Cerebellar cortex (tissue), 1 donor: ENCODE measurements at regions not wholly inside any gene's neighbourhood (a gene's known extent, or its start where the extent isn't known, plus 50 kb on each side); places are given as distances from the start of the nearest gene placed in this dataset.

Experiments
- DNase-seq: peaks from one replicate; pipeline ENCODE4 v3.0.0-alpha.2; 2015; ENCODE audit warnings: low spot score

DNA sequence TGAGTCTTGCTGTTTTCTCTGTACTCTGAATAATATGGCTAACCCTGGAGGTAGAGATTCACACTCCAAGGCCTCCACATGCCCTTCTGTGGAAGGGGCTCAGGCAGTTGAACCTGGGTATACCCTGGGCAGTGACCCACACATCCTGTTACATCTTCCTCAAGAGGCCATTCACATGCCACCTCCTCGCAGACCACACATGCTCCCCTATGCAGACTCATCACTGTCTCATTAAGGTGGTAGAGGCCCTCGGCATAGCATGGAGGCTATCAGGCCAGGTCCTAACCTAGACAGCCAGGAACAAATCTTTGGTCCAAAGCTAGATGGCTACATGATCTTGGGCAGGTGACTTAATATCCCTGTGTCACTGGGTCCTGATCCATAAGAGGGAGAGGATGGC lies 363.9 kb upstream of the ZNF507 start:
- no peak for DNase-seq

GRCh38 chr19:31983647-31984046 lies 361.8 kb upstream of the ZNF507 start:
- no peak for DNase-seq

DNA sequence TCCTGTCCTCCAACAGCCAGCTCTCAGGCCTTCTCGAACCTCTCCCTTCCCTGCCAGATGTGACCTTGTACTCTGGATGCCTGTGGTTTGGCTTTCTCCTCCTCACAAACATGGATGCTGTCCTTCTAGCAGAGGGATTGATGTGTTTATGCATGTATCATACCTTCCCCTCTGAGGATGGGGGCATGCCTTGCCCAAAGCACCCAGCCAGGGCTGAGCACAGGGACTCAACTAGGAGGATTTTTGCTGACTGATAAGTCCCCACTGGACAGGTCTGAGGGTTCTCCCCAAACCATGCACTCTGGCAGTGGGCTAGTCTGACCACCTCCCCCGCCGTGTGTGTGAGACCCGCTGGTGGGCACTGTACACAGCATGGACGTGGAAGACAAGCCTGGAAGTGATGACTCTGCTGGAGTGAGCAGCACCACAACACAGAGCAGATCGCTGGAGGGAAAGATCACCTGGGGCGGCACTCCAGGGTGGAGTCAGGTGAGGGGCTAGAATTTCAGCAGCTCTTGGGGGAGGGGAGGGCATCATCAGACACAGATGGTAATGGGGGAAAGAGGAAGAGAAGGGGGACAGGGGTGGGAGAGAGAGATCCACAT lies 360.3 kb upstream of the ZNF507 start:
- DNase-seq: no peak

GRCh38 chr19:31986951-31987350 lies 358.5 kb upstream of the ZNF507 start:
- DNase-seq: no peak

DNA sequence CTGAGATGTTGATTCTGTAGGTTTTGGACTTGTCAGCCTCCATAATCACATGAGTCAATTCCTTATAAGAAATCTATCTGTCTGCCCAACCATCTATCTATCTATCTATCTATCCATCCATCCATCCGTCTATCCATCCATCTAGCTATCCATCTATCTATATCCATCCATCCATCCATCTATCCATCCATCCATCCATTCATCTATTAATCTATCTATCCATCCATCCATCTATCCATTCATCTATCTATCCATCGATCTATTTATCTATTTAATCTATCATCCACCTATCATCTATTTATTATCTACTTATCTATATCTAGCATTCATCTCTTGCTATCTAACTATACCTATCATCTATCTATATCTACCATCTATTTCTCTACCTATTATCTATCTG lies 357.2 kb upstream of the ZNF507 start:
- DNase-seq: no peak

- DNase-seq: no peak
Measured at GRCh38 chr19:31991984-31992655, 353.3 kb upstream of the ZNF507 start.

DNA sequence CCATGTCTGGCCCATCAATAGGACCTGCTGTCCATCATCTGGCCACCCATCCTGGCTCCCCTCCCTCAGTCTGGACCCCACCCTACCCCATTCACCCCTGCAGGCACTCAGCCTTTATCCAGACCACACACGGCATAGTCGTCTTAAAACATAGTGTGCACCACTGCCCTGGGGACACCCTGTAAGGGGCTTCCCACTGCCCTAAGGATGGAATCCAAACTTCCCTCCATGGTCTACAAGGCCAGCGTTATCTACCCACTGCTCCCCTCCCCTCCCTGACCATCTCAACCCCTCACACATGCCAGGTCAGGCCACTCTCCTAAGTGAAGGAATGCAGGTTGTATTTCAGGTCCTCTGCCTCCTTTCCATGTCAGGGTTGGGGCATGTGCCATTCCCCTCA lies 352.7 kb upstream of the ZNF507 start:
- DNase-seq: no peak

DNA sequence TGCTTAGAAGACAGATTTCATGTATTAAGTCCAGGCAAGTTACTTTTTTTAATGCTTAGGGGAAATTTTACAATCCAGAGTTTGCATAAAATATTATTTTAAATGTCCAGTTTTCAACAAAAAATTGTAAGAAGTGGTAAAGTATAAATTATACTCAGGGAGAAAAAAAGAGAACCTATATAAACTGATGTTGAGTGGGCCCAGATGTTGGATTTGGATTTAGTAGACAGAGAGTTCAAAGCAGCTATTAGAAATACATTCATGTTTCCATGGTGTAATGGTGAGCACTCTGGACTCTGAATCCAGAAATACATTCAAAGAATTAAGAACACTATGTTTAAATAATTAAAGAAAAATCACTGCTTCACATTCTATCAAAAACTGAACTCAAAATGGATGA lies 349.9 kb upstream of the ZNF507 start:
- DNase-seq: no peak

DNA sequence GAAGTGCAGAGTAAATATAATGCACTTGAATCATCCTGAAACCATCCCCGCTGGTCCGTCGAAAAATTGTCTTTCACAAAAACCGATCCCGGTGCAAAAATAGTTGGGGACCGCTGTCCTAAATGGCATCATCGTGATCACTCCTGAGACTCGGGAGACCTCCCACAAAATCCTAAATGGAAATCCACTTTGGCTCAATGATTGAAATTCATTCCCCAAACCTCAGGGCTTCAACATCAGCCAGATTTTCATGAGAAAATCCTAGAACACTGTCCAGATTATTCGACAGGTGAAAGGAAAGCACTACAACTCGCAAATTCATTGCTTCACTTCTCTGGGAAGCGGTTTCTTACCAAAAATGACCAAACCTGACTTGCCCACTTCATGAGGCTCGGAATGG lies 335.3 kb upstream of the ZNF507 start:
- DNase-seq: no peak

DNA sequence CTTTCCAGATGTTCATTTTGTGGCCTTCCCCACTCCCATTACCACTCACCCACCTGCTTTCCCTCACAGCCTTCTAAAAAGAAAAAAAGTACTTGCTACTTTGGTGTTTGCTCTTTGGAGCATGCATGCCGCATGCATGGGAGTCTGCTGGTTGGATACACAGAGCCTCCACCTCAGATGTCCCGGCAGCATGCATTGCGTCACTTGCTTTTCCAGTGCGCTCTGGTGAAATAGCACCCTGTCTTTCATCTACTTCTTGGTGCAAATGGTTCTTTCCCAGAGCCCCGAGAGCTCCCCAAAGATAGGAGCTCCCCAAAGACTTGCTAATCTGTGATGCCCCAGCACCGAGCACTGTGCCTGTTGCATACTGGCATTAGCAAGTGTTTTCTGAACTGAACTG lies 333.2 kb upstream of the ZNF507 start:
- no peak for DNase-seq

GRCh38 chr19:32012886-32013631 lies 332.4 kb upstream of the ZNF507 start:
- no peak for DNase-seq

- DNase-seq: no peak
Measured at GRCh38 chr19:32017176-32017953, 328.0 kb upstream of the ZNF507 start.

GRCh38 chr19:32018014-32018413 lies 327.4 kb upstream of the ZNF507 start:
- DNase-seq: no peak

DNA sequence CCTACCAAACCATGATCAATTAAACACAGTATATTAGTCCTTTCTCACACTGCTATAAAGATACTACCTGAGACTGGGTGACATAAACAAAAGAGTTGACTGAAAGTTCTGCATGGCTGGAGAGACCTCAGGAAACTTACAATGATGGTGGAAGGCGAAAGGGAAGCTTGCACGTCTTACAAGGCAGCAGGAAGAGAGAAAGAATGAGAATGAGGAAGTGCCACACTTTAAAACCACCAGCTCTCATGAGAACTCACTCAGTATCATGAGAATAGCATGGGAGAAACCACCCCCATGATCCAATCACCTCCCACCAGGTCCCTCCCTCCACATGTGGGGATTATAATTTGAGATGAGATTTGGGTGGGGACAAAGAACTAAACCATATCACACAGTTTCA lies 324.9 kb upstream of the ZNF507 start:
- no peak for DNase-seq

DNA sequence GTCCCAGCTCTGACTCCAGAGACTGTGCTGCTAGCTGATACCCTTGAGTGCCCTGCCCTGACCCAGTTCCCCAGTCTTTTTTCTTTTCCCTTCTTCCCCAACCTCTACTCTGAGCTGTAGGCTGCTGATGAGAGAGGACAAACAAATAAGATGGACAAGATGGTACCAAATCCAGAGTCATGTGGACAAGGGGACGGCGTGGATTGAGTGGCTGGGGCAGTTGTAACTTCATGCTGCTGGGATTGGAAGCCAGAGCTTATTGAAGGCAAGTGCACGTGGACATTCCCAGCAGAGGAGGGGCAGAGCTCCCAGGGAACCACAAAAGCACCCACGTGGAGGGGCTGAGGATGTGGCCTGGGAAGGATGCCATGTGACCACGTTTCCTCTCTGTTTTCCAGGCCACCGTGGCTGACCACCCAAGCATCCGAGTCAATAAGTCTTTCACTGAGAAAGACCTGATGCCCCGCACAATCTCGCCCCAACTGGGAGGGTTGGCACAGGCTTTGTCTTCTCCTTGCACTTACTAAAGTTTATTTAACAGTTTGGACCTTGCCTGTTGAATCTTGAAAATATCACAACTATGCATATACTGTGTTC lies 323.3 kb upstream of the ZNF507 start:
- no peak for DNase-seq

- no peak for DNase-seq
Measured at GRCh38 chr19:32022731-32023563, 322.5 kb upstream of the ZNF507 start.

DNA sequence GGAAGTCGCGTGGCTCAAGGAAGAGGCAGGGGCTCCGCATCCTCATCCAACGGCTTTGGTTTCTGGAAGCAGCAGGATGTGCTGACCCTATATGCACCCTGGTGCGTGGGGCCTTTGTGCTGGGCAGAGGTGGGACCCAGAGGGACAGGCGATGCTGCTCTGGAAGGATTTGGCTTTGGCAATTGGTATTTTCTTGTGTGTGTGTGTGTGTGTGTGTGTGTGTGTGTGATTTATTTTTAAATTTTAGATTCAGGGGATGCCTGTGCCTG lies 321.9 kb upstream of the ZNF507 start:
- DNase-seq: no peak

GRCh38 chr19:32029235-32029634 lies 316.2 kb upstream of the ZNF507 start:
- DNase-seq: no peak

DNA sequence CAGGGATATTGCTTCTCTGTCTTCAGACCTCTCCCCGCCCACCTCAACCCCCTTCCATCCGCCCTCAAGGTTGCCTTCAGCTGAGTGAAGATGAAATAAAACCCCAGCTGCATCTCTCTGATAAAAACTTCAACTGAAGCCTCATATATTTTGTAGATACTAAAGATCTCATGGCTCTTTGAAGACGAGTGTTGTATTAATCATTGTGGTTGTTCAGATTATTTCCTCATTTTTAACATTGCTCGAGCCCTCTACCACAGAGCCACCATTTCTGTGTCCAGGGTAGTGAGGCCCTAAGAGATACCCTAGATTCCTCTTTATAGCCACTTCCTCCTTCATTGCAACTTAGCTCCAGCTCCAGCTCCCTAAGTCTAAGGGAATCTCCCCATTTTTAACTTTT lies 312.8 kb upstream of the ZNF507 start:
- DNase-seq: no peak

GRCh38 chr19:32035626-32036025 lies 309.8 kb upstream of the ZNF507 start:
- DNase-seq: no peak

- DNase-seq: no peak
Measured at GRCh38 chr19:32038021-32038920, 307.1 kb upstream of the ZNF507 start.
